GM18907 (cell line): ENCODE measurements at regions not wholly inside any gene's neighbourhood (a gene's known extent, or its start where the extent isn't known, plus 50 kb on each side); places are given as distances from the start of the nearest gene placed in this dataset.

Experiments used
- ATAC-seq: cut with Tn5 transposase; IDR thresholded peaks from one replicate; pipeline ENCODE4 v1.9.1; 2021; ENCODE audit warnings: mild to moderate bottlenecking, moderate library complexity; ENCODE audit not compliant: unreplicated experiment

DNA sequence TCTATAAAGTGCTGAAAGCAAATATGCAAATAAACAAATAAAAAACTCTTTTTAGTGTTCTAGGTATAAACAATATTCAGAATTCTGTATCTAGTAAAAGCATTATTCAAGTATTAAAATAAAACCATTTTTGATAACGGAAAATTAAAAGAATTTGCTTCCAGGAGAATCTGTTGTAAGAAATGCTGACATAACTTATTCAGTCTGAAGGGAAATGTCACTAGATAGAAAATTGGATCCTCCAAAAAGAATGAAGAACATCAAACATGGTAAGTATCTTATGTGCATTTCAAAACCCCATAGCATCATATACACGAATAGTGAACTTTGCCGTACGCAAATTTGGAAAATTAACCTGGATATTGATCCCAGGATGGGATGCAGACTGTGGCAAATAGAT is 506.7 kb downstream of the GLRX3 start:
- ATAC-seq: no peak

- ATAC-seq: no peak
Measured at GRCh38 chr10:130647341-130647740, 511.1 kb downstream of the GLRX3 start.

GRCh38 chr10:130648807-130649206 is 512.6 kb downstream of the GLRX3 start:
- ATAC-seq: no peak

DNA sequence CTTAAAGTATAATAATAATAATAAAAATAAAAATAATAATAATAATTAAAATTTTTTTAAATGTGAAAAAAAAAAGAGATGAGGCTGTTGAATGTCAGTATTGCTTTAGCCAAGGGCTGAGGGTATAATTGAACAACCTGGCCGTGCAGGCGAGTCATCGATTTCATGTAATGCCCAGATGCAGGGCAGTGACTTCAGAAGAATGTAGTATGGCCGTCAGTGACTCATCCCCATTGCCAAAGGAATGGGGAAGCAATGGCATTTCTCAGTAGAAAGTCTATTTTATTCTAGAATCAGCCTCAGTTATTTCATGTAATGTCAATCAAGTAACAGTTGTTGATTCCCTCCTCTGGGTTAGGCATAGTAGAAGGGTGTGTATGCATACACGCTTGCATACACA is 516.4 kb downstream of the GLRX3 start:
- ATAC-seq: no peak

- no peak for ATAC-seq
Measured at GRCh38 chr10:130652964-130653578, 516.9 kb downstream of the GLRX3 start.

GRCh38 chr10:130654726-130655125 is 518.5 kb downstream of the GLRX3 start:
- no peak for ATAC-seq

DNA sequence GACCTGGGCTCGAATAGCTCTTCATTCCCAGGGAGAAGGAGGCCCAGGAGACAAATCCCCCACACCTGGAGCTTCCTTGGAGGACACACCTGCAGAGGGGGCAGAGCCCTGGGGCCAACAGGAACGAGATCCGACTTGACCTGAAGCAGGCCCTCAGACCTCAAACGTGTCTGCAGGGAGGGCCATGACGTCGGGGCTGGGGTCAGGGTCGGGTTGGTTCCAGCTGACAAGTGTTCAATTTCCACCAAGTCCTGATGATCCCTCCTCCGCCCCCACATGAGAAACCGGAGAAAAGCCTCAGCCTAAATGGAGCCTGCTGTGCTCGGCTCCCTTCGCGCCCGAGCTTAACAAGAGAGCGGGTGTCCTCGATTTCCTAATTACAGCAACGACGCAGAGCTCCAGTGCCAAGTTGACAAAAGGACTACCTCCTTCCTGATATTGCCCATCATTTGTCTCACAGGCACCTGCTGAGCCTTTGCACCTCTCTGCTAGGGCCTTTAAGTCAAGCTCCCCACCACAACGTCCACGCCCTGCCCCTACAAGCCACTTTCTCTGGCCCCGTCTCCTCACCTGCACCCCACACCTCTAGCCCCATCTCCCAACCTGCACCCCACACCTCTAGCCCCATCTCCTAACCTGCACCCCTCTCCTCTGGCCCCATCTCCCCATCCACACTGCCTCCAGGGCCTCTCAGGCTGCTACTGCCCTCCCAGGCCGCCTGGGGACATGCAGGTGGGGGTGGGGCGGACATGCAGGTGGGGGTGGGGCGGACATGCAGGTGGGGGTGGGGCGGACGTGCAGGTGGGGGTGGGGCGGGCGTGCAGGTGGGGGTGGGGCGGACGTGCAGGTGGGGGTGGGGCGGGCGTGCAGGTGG is 519.4 kb downstream of the GLRX3 start:
- no peak for ATAC-seq

GRCh38 chr10:130656187-130656575 is 520.0 kb downstream of the GLRX3 start:
- no peak for ATAC-seq

GRCh38 chr10:130656582-130657133 is 520.5 kb downstream of the GLRX3 start:
- ATAC-seq: no peak

DNA sequence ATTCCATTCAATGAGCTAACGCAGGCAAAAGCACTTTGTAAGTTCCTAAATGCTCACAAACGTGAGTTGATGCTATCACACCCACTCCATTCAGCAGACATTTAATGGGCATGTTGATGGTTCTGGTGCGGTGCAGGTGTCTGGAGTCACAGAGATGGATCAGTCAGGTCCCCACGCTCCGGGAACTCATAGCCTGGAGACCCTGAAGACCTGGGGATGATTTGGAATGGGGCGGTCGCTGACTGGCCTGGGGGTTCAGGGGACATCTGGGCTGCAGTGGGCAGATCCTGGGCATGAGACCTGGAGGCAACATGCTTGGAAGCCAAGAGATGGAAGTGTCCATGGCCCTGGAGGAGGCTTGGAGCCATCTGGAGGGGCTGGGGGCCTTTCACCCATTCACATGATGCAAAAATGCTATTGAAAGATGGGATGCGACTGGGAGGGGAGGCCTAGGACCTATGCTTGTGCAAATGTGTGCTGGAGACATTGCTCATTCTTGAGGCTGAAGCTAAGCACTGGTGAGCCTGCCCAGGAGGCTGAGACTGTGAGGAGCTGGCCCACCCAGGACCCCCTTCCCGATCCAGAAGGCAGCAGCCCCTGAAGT is 522.6 kb downstream of the GLRX3 start:
- ATAC-seq: no peak

- no peak for ATAC-seq
Measured at GRCh38 chr10:130659528-130659927, 523.3 kb downstream of the GLRX3 start.

DNA sequence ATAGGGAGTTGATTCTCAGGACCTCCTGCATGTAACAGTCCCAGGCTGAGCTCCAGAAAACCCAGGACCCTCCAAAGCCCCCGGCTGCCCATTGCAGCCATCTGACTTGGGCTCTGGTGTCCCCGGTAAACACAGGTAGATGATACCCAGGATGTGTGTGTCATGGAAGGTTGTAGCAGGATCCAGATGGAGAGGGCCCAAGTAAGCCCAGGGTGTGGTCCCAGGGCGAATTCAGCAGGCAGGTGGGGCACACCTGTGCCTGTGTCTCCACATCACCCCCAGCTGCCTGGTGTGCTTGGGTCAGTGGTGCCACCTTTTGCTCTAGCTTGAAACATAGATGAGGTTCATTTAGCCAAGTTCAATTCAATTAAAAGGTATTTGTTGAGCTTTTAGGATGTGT is 524.1 kb downstream of the GLRX3 start:
- ATAC-seq: no peak

- no peak for ATAC-seq
Measured at GRCh38 chr10:130661419-130661818, 525.2 kb downstream of the GLRX3 start.

- no peak for ATAC-seq
Measured at GRCh38 chr10:130662775-130663174, 526.6 kb downstream of the GLRX3 start.

DNA sequence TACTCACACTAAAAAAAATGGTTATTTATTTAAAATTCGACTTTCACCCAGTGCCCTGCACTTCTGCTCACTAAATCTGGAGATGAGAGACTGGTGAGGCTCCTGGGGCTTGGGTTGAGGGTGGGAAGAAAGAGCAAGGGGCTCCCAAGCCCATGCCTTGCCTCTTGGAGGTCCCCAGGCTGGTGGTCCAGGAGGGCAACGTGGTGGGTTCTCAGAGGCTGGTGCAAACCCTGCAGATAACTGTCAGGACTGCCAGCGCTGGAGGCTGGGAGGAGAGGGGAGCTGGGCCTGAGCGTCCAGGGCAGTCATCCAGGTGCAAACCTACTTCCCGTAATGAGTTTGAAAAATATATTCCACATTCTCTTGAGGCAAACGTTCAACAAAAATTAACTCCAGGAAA is 528.3 kb downstream of the GLRX3 start:
- no peak for ATAC-seq

DNA sequence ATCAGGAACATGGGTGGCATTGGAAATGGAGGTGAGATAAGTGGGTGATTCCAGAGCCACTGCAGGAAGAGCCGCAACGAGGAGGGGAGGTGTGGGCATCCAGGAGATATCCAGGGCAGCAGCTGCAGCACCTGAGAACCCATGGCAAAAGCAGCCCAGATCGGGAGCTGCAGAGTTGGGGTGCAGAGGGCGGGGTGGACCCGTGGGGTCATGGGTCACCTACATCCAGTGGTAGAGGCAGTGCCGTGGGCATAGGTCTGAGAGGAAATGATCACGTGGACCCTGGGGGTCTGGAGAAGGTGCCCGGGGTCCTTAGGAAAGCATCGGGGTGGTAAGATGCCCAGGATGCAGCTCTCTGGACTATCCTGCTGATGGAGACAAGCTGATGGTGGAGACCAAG is 530.0 kb downstream of the GLRX3 start:
- ATAC-seq: no peak

DNA sequence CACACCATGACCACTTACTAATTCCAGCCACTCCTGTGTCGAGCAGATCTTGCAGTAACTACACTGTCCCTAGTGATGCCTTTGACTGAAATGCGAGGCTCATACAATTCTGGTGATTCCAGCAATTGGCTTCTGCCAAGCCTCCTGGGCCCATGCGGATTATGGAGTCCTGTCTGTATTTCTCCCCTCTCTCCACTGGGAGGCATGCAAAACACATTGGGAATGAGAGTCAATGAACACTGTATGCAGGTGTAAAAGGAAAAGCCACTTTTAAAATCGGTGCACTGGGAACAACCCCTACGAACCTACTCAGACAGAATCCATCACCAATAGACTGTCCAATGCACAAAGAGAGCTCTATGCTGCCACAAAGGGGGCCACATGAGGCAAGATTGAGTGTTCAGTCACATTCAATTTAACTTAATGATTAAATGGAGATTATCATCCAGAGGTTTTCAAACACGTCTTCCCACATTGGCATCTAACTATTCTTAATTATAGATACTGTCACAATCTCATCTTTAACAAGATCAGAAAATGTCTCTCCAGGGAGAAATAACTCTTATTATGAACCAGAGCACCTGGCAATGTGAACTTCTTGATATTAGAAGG is 550.6 kb downstream of the GLRX3 start:
- ATAC-seq: no peak

GRCh38 chr10:130687566-130687965 is 551.4 kb downstream of the GLRX3 start:
- ATAC-seq: no peak

- no peak for ATAC-seq
Measured at GRCh38 chr10:130689743-130690626, 553.8 kb downstream of the GLRX3 start.

DNA sequence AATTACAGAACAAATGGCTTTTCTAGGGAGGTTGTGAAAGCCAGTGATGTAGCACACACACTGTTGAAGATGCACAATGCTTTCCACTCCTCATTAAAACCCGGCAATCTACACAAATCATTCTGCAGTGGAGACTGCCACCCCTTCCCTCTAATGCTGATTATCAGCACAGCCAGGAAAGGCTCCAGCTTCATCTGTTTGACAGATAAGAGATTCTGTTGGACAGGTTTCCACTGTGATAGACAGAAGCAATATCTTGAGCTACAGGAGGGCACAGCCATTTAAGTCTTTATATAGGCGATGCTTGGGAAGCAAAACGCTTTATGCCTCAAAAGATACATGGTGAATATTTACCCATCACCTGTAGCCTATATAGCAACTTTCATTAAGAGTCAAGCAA is 555.6 kb downstream of the GLRX3 start:
- ATAC-seq: no peak
